ENCODE measurements at regions not wholly inside any gene's neighbourhood (a gene's known extent, or its start where the extent isn't known, plus 50 kb on each side); places are given as distances from the start of the nearest gene placed in this dataset.

GRCh38 chr9:117787746-117788145, 83.5 kb downstream of the TLR4 start:
- Histone ChIP-seq H3K9me2 (replicated peaks; ENCODE audit: low read depth, low read length) (no peaks in the 10 kb centered on the region), H3K4me1 (ENCODE audit: insufficient read depth, low read length, poor library complexity, severe bottlenecking) (peaks cover 6% of the 10 kb centered on the region), H3K79me2 (ENCODE audit: insufficient read depth, low read length) (no peaks in the 10 kb centered on the region), H3K9ac (ENCODE audit: low read depth, low read length, poor library complexity, severe bottlenecking) (no peak overlapping the region), H3K9me3 (ENCODE audit: insufficient read depth, low read depth, low read length) (no peaks in the 10 kb centered on the region), H3K36me3 (ENCODE audit: insufficient read depth, low read length) (no peaks in the 10 kb centered on the region), H3K27me3 (ENCODE audit: insufficient read depth, low read length, poor library complexity, severe bottlenecking) (no peaks in the 10 kb centered on the region), H3F3A (ENCODE audit: low read depth) (no peaks in the 10 kb centered on the region), H4K20me1 (ENCODE audit: insufficient read depth, low read length, poor library complexity, severe bottlenecking) (no peaks in the 10 kb centered on the region), H3K4me3 (ENCODE audit: low read length, poor library complexity, severe bottlenecking) (no peak overlapping the region), H3K4me2 (ENCODE audit: low read depth, low read length, poor library complexity, severe bottlenecking) (no peak overlapping the region), H2AFZ (ENCODE audit: low read length) (no peak overlapping the region)
- TF ChIP-seq EZH2phosphoT487 (IDR thresholded peaks at IDR 0.05; ENCODE audit: borderline replicate concordance) (no peak), CTCF (conservative IDR thresholded peaks at IDR 0.05; ENCODE audit: low read length) (no peak)

- H3K4me2 ChIP-seq (ENCODE audit: low read depth, low read length, poor library complexity, severe bottlenecking), result no peak overlapping the region
- no peaks in the 10 kb centered on the region for H3K27me3 ChIP-seq (ENCODE audit: insufficient read depth, low read length, poor library complexity, severe bottlenecking)
- H2AFZ ChIP-seq (ENCODE audit: low read length), result no peak overlapping the region
- no peaks in the 10 kb centered on the region for H4K20me1 ChIP-seq (ENCODE audit: insufficient read depth, low read length, poor library complexity, severe bottlenecking)
- H3K4me3 ChIP-seq (ENCODE audit: low read length, poor library complexity, severe bottlenecking), result no peak overlapping the region
- no peaks in the 10 kb centered on the region for H3K36me3 ChIP-seq (ENCODE audit: insufficient read depth, low read length)
- TF ChIP-seq CTCF (conservative IDR thresholded peaks at IDR 0.05; ENCODE audit: low read length), result no peak
- TF ChIP-seq EZH2phosphoT487 (IDR thresholded peaks at IDR 0.05; ENCODE audit: borderline replicate concordance), result no peak
- no peak overlapping the region for H3K9ac ChIP-seq (ENCODE audit: low read depth, low read length, poor library complexity, severe bottlenecking)
- H3K4me1 ChIP-seq (ENCODE audit: insufficient read depth, low read length, poor library complexity, severe bottlenecking), result no peaks in the 10 kb centered on the region
- H3K79me2 ChIP-seq (ENCODE audit: insufficient read depth, low read length), result no peaks in the 10 kb centered on the region
- no peaks in the 10 kb centered on the region for H3K9me2 ChIP-seq (replicated peaks; ENCODE audit: low read depth, low read length)
- no peaks in the 10 kb centered on the region for H3F3A ChIP-seq (ENCODE audit: low read depth)
- H3K9me3 ChIP-seq (ENCODE audit: insufficient read depth, low read depth, low read length), result no peaks in the 10 kb centered on the region
These were observed 91.1 kb downstream of the TLR4 start for GRCh38 chr9:117795271-117795670.

- no peaks in the 10 kb centered on the region for H3K9me3 ChIP-seq (ENCODE audit: insufficient read depth, low read depth, low read length)
- no peaks in the 10 kb centered on the region for H3K36me3 ChIP-seq (ENCODE audit: insufficient read depth, low read length)
- H3K4me2 ChIP-seq (ENCODE audit: low read depth, low read length, poor library complexity, severe bottlenecking), result no peak overlapping the region
- no peaks in the 10 kb centered on the region for H3K4me1 ChIP-seq (ENCODE audit: insufficient read depth, low read length, poor library complexity, severe bottlenecking)
- H4K20me1 ChIP-seq (ENCODE audit: insufficient read depth, low read length, poor library complexity, severe bottlenecking), result no peaks in the 10 kb centered on the region
- TF ChIP-seq EZH2phosphoT487 (IDR thresholded peaks at IDR 0.05; ENCODE audit: borderline replicate concordance) (no peak), CTCF (conservative IDR thresholded peaks at IDR 0.05; ENCODE audit: low read length) (no peak)
- no peak overlapping the region for H3K9ac ChIP-seq (ENCODE audit: low read depth, low read length, poor library complexity, severe bottlenecking)
- H3K27me3 ChIP-seq (ENCODE audit: insufficient read depth, low read length, poor library complexity, severe bottlenecking), result no peaks in the 10 kb centered on the region
- no peaks in the 10 kb centered on the region for H3K9me2 ChIP-seq (replicated peaks; ENCODE audit: low read depth, low read length)
- H3F3A ChIP-seq (ENCODE audit: low read depth), result no peaks in the 10 kb centered on the region
- no peaks in the 10 kb centered on the region for H3K79me2 ChIP-seq (ENCODE audit: insufficient read depth, low read length)
- no peak overlapping the region for H2AFZ ChIP-seq (ENCODE audit: low read length)
- no peak overlapping the region for H3K4me3 ChIP-seq (ENCODE audit: low read length, poor library complexity, severe bottlenecking)
These were observed 92.5 kb downstream of the TLR4 start for GRCh38 chr9:117796681-117797080.
